H9 (cell line): ENCODE measurements at regions not wholly inside any gene's neighbourhood (a gene's known extent, or its start where the extent isn't known, plus 50 kb on each side); places are given as distances from the start of the nearest gene placed in this dataset.

ENCODE experiments used
- DNase-seq: peaks from one replicate; pipeline ENCODE4 v3.0.0-alpha.2; 2017
- H2AFZ ChIP-seq: one replicate; pipeline ENCODE4 v1.6.1; 2013; ENCODE audit warnings: mild to moderate bottlenecking, low read length, control low read depth, moderate library complexity
- H2AK5ac ChIP-seq: 2 replicates; pipeline ENCODE4 v1.6.1; 2013; ENCODE audit warnings: low read length, control low read depth, mixed read lengths; ENCODE audit not compliant: insufficient read length
- H2BK120ac ChIP-seq: one replicate; pipeline ENCODE4 v1.6.1; 2013; ENCODE audit warnings: low read depth, mild to moderate bottlenecking, low read length, control low read depth, inconsistent platforms; ENCODE audit not compliant: poor library complexity, severe bottlenecking
- H2BK12ac ChIP-seq: 2 replicates; pipeline ENCODE4 v1.6.1; 2013; ENCODE audit warnings: low read length, control low read depth, mixed read lengths, low read depth; ENCODE audit not compliant: insufficient read length
- H2BK15ac ChIP-seq: 2 replicates; pipeline ENCODE4 v1.6.1; 2013; ENCODE audit warnings: low read depth, low read length, control low read depth
- H2BK20ac ChIP-seq: one replicate; pipeline ENCODE4 v1.6.1; 2013; ENCODE audit warnings: low read depth, mild to moderate bottlenecking, low read length, control low read depth, inconsistent platforms; ENCODE audit not compliant: poor library complexity, severe bottlenecking
- H2BK5ac ChIP-seq: 2 replicates; pipeline ENCODE4 v1.6.1; 2013; ENCODE audit warnings: low read length, control low read depth, mixed read lengths; ENCODE audit not compliant: insufficient read length
- H3K14ac ChIP-seq: 2 replicates; pipeline ENCODE4 v1.6.1; 2013; ENCODE audit warnings: low read length, control low read depth; ENCODE audit not compliant: insufficient read depth
- H3K18ac ChIP-seq: 2 replicates; pipeline ENCODE4 v1.6.1; 2013; ENCODE audit warnings: low read depth, mild to moderate bottlenecking, mixed read lengths, low read length, control low read depth; ENCODE audit not compliant: insufficient read length
- H3K23ac ChIP-seq: 2 replicates; pipeline ENCODE4 v1.6.1; 2013; ENCODE audit warnings: low read length, control low read depth, mixed read lengths, low read depth; ENCODE audit not compliant: insufficient read length
- H3K23me2 ChIP-seq: 2 replicates; pipeline ENCODE4 v1.6.1; 2013; ENCODE audit warnings: low read depth, mild to moderate bottlenecking, mixed read lengths, low read length, control low read depth; ENCODE audit not compliant: insufficient read length, poor library complexity, severe bottlenecking
- H3K27ac ChIP-seq: 2 replicates; pipeline ENCODE4 v1.5.1; 2013; ENCODE audit warnings: low read length, control low read depth, mixed read lengths, low read depth; ENCODE audit not compliant: insufficient read length
- H3K27me3 ChIP-seq: 2 replicates; pipeline ENCODE4 v1.6.1; 2013; ENCODE audit warnings: low read length, control low read depth, inconsistent platforms; ENCODE audit not compliant: insufficient read depth
- H3K4ac ChIP-seq: 2 replicates; pipeline ENCODE4 v1.6.1; 2013; ENCODE audit warnings: low read depth, mild to moderate bottlenecking, control low read depth, inconsistent platforms, low read length, moderate library complexity
- H3K4me1 ChIP-seq: 2 replicates; pipeline ENCODE4 v1.6.1; 2013; ENCODE audit warnings: low read length, control low read depth, inconsistent platforms; ENCODE audit not compliant: insufficient read depth
- H3K4me2 ChIP-seq: 2 replicates; pipeline ENCODE4 v1.6.1; 2013; ENCODE audit warnings: low read length, control low read depth, mixed read lengths; ENCODE audit not compliant: insufficient read length, insufficient read depth
- H3K56ac ChIP-seq: 2 replicates; pipeline ENCODE4 v1.6.1; 2013; ENCODE audit warnings: low read depth, mild to moderate bottlenecking, mixed read lengths, low read length, control low read depth; ENCODE audit not compliant: insufficient read length
- H3K79me1 ChIP-seq: 2 replicates; pipeline ENCODE4 v1.6.1; 2013; ENCODE audit warnings: low read depth, mild to moderate bottlenecking, moderate library complexity, low read length, control low read depth, inconsistent platforms; ENCODE audit not compliant: insufficient read depth, poor library complexity, severe bottlenecking
- H3K79me2 ChIP-seq: 2 replicates; pipeline ENCODE4 v1.6.1; 2013; ENCODE audit warnings: low read length, control low read depth, inconsistent platforms; ENCODE audit not compliant: insufficient read depth
- H3K9ac ChIP-seq: 2 replicates; pipeline ENCODE4 v1.6.1; 2013; ENCODE audit warnings: low read length, control low read depth, mixed read lengths; ENCODE audit not compliant: insufficient read length; ENCODE audit errors: extremely low read depth
- H3K9me3 ChIP-seq: one replicate; pipeline ENCODE4 v1.6.1; 2013; ENCODE audit warnings: low read depth, low read length, inconsistent platforms; ENCODE audit not compliant: control insufficient read depth
- H3T11ph ChIP-seq: one replicate; pipeline ENCODE4 v1.6.1; 2013; ENCODE audit warnings: mild to moderate bottlenecking, low read length, control low read depth, inconsistent platforms
- H4K20me1 ChIP-seq: one replicate; pipeline ENCODE4 v1.6.1; 2013; ENCODE audit not compliant: control insufficient read depth, insufficient read length, insufficient read depth
- H4K5ac ChIP-seq: 2 replicates; pipeline ENCODE4 v1.6.1; 2013; ENCODE audit warnings: low read depth, mild to moderate bottlenecking, mixed read lengths, low read length, control low read depth; ENCODE audit not compliant: insufficient read length
- H4K8ac ChIP-seq: replicated peaks from 2 replicates; pipeline ENCODE4 v1.6.1; 2013; ENCODE audit warnings: low read length, control low read depth, mixed read lengths, low read depth; ENCODE audit not compliant: insufficient read length
- H4K91ac ChIP-seq: 2 replicates; pipeline ENCODE4 v1.6.1; 2013; ENCODE audit warnings: low read depth, mild to moderate bottlenecking, moderate library complexity, mixed read lengths, low read length, control low read depth; ENCODE audit not compliant: insufficient read length
- H3K27ac Mint-ChIP-seq, 3 experiments: 2 replicates in 2 of 3; 3 replicates in 1 of 3; pipeline ENCODE4 v1.8.0; 2020 to 2021; ENCODE audit warnings: mixed read lengths in 3 of 3, mild to moderate bottlenecking in 1 of 3, moderate library complexity in 1 of 3
- H3K27me3 Mint-ChIP-seq: 2 replicates; pipeline ENCODE4 v1.8.0; 2021; ENCODE audit warnings: low read depth, mild to moderate bottlenecking, moderate library complexity, mixed read lengths
- H3K36me3 Mint-ChIP-seq, 3 experiments: 2 replicates in 2 of 3; 3 replicates in 1 of 3; pipeline ENCODE4 v1.8.0; 2020 to 2021; ENCODE audit warnings: low read depth in 3 of 3, mixed read lengths in 3 of 3; ENCODE audit not compliant: insufficient read depth in 1 of 3
- H3K4me1 Mint-ChIP-seq, 2 experiments: 2 replicates each; pipeline ENCODE4 v1.8.0; 2020; ENCODE audit warnings: mixed read lengths in 2 of 2
- H3K4me3 Mint-ChIP-seq, 2 experiments: 2 replicates in 1 of 2; 3 replicates in 1 of 2; pipeline ENCODE4 v1.8.0; 2020 to 2021; ENCODE audit warnings: mild to moderate bottlenecking in 2 of 2, mixed read lengths in 2 of 2, moderate library complexity in 1 of 2
- H3K9me3 Mint-ChIP-seq, 2 experiments: 2 replicates in 1 of 2; 3 replicates in 1 of 2; pipeline ENCODE4 v1.8.0; 2020; ENCODE audit warnings: mild to moderate bottlenecking in 2 of 2, mixed read lengths in 2 of 2, moderate library complexity in 1 of 2
- CTCF ChIP-seq: fragments of 200-600 bp; sonication (generic); conservative IDR thresholded peaks from 3 replicates; pipeline ENCODE4 v1.8.0; 2021; ENCODE audit warnings: antibody characterized with exemption, mild to moderate bottlenecking
- WGBS: extraction: QIAGEN DNeasy Blood & Tissue Kit; methylation state at CpG from one replicate; pipeline ENCODE4 v1.1.7; 2013; ENCODE audit warnings: missing lambda C conversion rate, low lambda C conversion rate, mixed read lengths; ENCODE audit not compliant: insufficient read length; ENCODE audit errors: extremely low coverage; 5-methylcytosine and 5-hydroxymethylcytosine counted together

GRCh38 chr12:89211456-89211855 is 140.8 kb downstream of the DUSP6 start:
- Mint-ChIP-seq H3K36me3 (no peaks in the 10 kb centered on the region), H3K4me3 (no peak overlapping the region), H3K27ac (no peak overlapping the region), H3K9me3 (no peaks in the 10 kb centered on the region), H3K4me1 (peaks cover 16 to 18% of the 10 kb centered on the region in 2 experiments), H3K27me3 (no peaks in the 10 kb centered on the region)
- Histone ChIP-seq H2BK5ac (no peak overlapping the region), H2BK15ac (no peak overlapping the region), H3K4ac (no peak overlapping the region), H4K20me1 (no peaks in the 10 kb centered on the region), H3K4me1 (no peaks in the 10 kb centered on the region), H3K23ac (no peak overlapping the region), H3T11ph (no peak overlapping the region), H3K9me3 (no peaks in the 10 kb centered on the region), H3K27me3 (no peaks in the 10 kb centered on the region), H3K56ac (no peak overlapping the region), H3K18ac (no peak overlapping the region), H3K79me2 (no peaks in the 10 kb centered on the region), H3K4me2 (no peak overlapping the region), H3K14ac (no peak overlapping the region), H3K23me2 (no peaks in the 10 kb centered on the region), H3K79me1 (no peaks in the 10 kb centered on the region), H4K91ac (no peak overlapping the region), H4K8ac (no peak overlapping the region), H2BK120ac (no peak overlapping the region), H2BK12ac (no peak overlapping the region), H4K5ac (no peak overlapping the region), H3K27ac (no peak overlapping the region), H2BK20ac (no peak overlapping the region), H3K9ac (no peak overlapping the region), H2AK5ac (no peak overlapping the region), H2AFZ (no peak overlapping the region)
- DNase-seq: no peak
- no CpG with 5 or more reads among the region's 1 CpG for WGBS
- TF ChIP-seq CTCF: no peak
